ENCODE measurements at regions not wholly inside any gene's neighbourhood (a gene's known extent, or its start where the extent isn't known, plus 50 kb on each side); places are given as distances from the start of the nearest gene placed in this dataset.

DNA sequence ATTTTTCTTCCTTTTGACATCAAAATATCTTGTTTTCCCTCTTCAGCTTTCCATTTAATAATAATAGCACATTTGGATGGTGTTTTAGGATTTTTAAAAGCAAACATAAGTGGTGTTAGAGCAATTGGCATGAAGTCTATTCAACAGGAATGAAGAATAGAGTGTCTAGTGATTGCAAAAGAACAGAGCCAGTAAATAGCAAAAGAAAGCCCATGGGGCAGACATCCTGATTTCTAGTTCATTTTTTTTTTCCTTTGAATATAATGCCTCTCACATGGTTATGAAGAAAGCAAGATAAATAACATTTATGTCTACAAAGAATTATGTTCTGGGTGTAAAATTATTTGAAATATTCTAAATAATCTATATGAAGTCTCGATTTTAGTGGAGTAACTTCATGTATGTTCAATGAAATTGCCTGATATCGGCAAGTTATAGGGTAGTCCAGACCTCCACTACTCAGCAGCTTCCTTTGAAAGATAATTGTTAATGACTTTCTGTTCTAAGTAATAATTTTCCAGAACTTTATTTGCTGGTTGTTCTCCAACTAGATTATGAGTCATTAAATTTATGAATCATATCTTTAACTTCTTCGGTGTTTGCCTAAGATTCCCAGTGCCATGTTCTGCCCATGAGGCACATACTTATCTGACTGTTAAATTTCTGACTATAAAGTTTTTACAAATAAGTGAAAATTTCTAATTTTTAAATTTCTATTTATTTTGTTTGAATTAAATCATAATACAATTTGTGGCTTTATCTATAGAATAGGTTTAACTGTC is 587.9 kb downstream of the TLL1 start:
- H3K9me3 Mint-ChIP-seq: peaks cover 2 to 3% of the 10 kb centered on the region in 2 experiments; a peak in 3 of 5 replicates
- H3K4me1 ChIP-seq (ENCODE audit: insufficient read depth, low read length): no peaks in the 10 kb centered on the region
- H3K27me3 Mint-ChIP-seq (ENCODE audit: low read depth): no peaks in the 10 kb centered on the region
- H2BK120ac ChIP-seq (ENCODE audit: low read depth, low read length, poor library complexity, severe bottlenecking): no peak overlapping the region
- TF ChIP-seq CTCF (conservative IDR thresholded peaks at IDR 0.05): no peak
- H3K27ac Mint-ChIP-seq: no peak overlapping the region
- no peaks in the 10 kb centered on the region for H4K20me1 ChIP-seq (ENCODE audit: control insufficient read depth, insufficient read depth, insufficient read length)
- no peak overlapping the region for H4K91ac ChIP-seq (ENCODE audit: insufficient read length, low read depth, low read length)
- no peaks in the 10 kb centered on the region for H3K79me1 ChIP-seq (ENCODE audit: insufficient read depth, low read depth, low read length, poor library complexity, severe bottlenecking)
- no peak overlapping the region for H3K4me2 ChIP-seq (ENCODE audit: insufficient read depth, insufficient read length, low read length)
- no peak overlapping the region for H3K18ac ChIP-seq (ENCODE audit: insufficient read length, low read depth, low read length)
- H4K5ac ChIP-seq (ENCODE audit: insufficient read length, low read depth, low read length): no peak overlapping the region
- H2BK15ac ChIP-seq (ENCODE audit: low read depth, low read length): no peak overlapping the region
- no peak overlapping the region for H3K4me3 Mint-ChIP-seq
- no peak overlapping the region for H2BK5ac ChIP-seq (ENCODE audit: insufficient read length, low read length)
- no peak overlapping the region for H3K4ac ChIP-seq (ENCODE audit: low read depth, low read length)
- no peaks in the 10 kb centered on the region for H3K27me3 ChIP-seq (ENCODE audit: insufficient read depth, low read length)
- no peak overlapping the region for H3K27ac ChIP-seq (ENCODE audit: insufficient read length, low read depth, low read length)
- H3K79me2 ChIP-seq (ENCODE audit: insufficient read depth, low read length): no peaks in the 10 kb centered on the region
- peaks cover 0 to 7% (median 2%) of the 10 kb centered on the region in 3 experiments; a peak in 3 of 7 replicates for H3K36me3 Mint-ChIP-seq (ENCODE audit: insufficient read depth in 1 of 3, low read depth in 3 of 3)
- H3K14ac ChIP-seq (ENCODE audit: insufficient read depth, low read length): no peak overlapping the region
- peaks cover 3% of the 10 kb centered on the region in 2 experiments; a peak in 3 of 4 replicates for H3K4me1 Mint-ChIP-seq
- no CpG with 5 or more reads among the region's 3 CpGs for WGBS (ENCODE audit: extremely low coverage, insufficient read length, low lambda C conversion rate)
- no peaks in the 10 kb centered on the region for H3K9me3 ChIP-seq (ENCODE audit: control insufficient read depth, low read depth, low read length)
- H3K9ac ChIP-seq (ENCODE audit: extremely low read depth, insufficient read length, low read length): no peak overlapping the region
- no peak overlapping the region for H2AK5ac ChIP-seq (ENCODE audit: insufficient read length, low read length)
- no peak overlapping the region for H4K8ac ChIP-seq (replicated peaks; ENCODE audit: insufficient read length, low read depth, low read length)
- H2AFZ ChIP-seq (ENCODE audit: low read length): no peak overlapping the region
- H3K56ac ChIP-seq (ENCODE audit: insufficient read length, low read depth, low read length): no peak overlapping the region
- H2BK20ac ChIP-seq (ENCODE audit: low read depth, low read length, poor library complexity, severe bottlenecking): no peak overlapping the region
- no peak overlapping the region for H3T11ph ChIP-seq (ENCODE audit: low read length)
- no peak for DNase-seq
- no peak overlapping the region for H3K23ac ChIP-seq (ENCODE audit: insufficient read length, low read depth, low read length)
- no peaks in the 10 kb centered on the region for H3K23me2 ChIP-seq (ENCODE audit: insufficient read length, low read depth, low read length, poor library complexity, severe bottlenecking)
- no peak overlapping the region for H2BK12ac ChIP-seq (ENCODE audit: insufficient read length, low read depth, low read length)
